GM21447 (cell line): ENCODE measurements at regions not wholly inside any gene's neighbourhood (a gene's known extent, or its start where the extent isn't known, plus 50 kb on each side); places are given as distances from the start of the nearest gene placed in this dataset.
"Not testable (repeated sequence)": the region's sequence is repeated elsewhere in the genome, so short reads cannot be mapped to it uniquely, and the experiment has no call there.

Source experiments
- ATAC-seq: cut with Tn5 transposase; IDR thresholded peaks from one replicate; pipeline ENCODE4 v1.9.1; 2021; ENCODE audit not compliant: unreplicated experiment

- ATAC-seq: no peak
Observed at GRCh38 chr1:25134801-25135461, 97.4 kb downstream of the SYF2 start.

DNA sequence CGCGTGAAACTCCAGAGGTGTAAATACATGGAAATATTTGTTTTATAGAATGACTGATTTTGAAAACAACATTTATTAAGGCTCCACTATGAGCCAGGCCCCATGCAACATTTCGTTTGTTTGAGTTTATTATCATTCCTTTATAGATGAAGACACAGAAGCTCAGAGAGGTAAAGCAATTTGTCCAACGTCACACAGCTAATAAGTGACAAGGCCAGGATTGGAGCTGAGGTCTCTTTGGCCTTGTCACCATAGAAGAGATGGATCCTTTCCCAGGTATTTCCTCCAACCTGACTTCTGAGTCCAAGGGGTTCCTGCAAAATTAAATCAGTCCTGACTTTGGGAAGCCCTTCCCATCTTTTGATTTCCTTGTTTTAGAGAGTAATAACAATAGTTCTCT, 98.0 kb downstream of the SYF2 start:
- no peak for ATAC-seq

DNA sequence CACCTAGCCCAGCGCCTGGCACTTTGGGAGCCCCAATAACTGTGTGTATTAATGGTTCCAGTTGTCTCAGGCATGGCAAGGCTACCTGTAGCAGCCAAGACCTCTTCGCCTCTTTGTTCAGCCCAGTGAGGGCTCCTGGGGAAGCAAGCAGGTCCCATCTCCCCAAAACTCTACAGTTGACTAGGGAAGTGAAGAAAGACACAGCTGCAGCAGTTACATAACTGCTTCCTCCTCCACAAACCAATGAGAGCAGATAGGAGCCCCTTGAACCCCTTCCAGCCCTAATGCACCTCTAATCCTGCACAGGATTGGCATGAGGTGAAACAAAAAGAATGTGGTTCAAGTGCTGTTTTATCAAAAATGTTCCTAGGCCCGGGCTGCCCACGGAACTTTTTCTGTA, 100.5 kb downstream of the SYF2 start:
- no peak for ATAC-seq

- no peak for ATAC-seq
Observed at GRCh38 chr1:25130895-25131294, 101.4 kb downstream of the SYF2 start.

DNA sequence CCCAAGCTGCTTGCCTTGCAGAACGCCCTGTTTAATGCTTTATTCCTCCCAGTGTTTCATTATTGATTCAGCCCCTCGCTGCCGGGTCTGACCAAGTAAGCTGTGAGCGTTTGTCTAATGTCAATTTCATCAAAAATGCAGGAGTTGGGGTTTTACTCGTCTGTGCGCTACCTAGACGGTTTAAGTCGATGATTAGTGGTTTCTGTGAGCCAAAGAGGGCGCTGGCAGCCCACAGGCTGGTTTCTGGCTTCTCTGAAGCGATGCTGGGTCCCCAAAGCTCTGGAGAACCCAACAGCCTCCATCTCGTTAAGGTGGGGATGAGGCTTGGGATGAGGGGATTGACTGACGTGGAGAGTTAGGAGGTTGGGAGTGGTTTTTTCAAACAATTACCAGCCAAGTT, 102.9 kb downstream of the SYF2 start:
- ATAC-seq: no peak

- peak; percentile 58 for ATAC-seq
Observed at GRCh38 chr1:25128121-25128621, 104.1 kb downstream of the SYF2 start.

DNA sequence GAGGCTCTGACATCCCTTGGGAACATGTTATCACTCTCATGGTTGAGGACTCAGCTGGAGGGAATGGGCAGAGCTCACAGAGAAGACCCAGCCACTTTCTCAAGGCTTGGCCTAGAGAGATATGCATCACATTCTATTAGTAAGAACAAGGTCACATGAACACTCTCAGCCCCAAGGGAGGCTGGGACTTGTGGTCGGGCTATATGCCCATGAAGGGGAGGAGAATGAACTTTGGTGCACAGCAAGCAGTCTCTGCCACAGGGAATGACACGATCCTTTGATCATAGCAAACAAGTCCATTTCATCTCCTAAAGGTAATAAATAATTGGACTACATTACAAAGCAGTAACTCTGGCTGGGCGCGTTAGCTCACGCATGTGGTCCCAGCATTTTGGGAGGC, 105.7 kb downstream of the SYF2 start:
- no peak for ATAC-seq

- no peak for ATAC-seq
Observed at GRCh38 chr1:25123551-25123950, 108.8 kb downstream of the SYF2 start.

- no peak for ATAC-seq
Observed at GRCh38 chr1:25122747-25123146, 109.6 kb downstream of the SYF2 start.

DNA sequence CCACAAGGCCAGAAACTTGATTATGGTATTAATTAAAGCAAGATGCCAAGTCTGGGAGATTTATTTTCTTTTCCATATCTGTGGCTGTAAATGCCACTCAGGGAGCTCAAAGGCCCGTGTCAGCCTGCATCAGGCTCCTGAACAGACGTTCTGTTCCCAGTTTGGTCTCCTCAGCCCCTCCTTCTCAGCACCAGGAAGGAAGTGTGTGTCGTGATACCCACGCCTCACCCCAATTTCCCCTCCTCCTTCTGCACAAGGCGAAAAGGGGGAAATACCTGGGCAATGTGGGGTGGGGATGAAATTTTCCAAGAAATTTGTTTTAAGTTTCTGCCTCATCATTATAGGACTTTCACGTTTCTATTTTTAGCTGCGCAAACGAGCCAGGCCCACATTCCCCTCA, 112.0 kb downstream of the SYF2 start:
- ATAC-seq: no peak

DNA sequence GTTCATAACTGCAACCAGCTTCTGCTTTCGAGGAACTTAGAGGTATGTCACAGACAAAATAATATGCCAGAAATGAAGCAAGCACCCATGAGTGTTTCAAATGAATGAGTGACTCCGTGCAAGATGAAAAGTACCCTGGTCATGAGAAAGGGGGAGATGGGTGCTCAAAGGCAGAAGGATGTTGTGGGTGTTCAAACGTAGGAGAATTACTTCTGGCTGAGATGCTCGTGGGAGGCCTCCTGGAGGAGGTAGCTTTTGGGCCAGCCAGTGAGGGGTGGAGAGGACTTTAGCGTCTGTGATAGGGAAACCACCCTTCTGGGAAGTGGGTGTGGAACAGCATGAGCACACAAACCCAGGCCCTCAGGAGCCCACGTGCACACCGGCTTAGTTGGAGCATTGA, 113.8 kb downstream of the SYF2 start:
- ATAC-seq: no peak

GRCh38 chr1:25117233-25117823, 115.0 kb downstream of the SYF2 start:
- ATAC-seq: no peak

DNA sequence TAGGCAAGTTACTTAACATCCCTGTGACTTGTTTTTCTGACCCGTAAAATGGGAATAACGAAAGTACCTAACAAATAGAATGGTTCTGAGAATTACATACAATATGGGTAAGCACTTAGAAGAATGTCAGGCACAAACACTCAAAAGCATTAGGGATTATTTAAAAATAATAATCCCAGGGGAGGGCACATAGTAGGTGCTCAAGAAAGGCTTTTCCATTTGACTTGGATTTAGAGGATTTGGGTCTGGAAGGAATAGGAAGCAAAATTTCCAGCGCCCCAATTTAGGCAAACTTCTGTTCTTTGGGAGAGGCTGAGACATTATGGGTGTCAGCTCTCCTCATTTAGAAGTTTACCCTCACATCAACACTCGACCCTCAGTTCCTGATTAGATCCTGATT, 115.5 kb downstream of the SYF2 start:
- ATAC-seq: no peak

- ATAC-seq: not testable (repeated sequence)
Observed at GRCh38 chr1:25116117-25116516, 116.2 kb downstream of the SYF2 start.

GRCh38 chr1:25113731-25114130, 118.6 kb downstream of the SYF2 start:
- ATAC-seq: no peak

GRCh38 chr1:25113086-25113485, 119.2 kb downstream of the SYF2 start:
- ATAC-seq: no peak

GRCh38 chr1:25112400-25112799, 119.9 kb downstream of the SYF2 start:
- ATAC-seq: no peak

DNA sequence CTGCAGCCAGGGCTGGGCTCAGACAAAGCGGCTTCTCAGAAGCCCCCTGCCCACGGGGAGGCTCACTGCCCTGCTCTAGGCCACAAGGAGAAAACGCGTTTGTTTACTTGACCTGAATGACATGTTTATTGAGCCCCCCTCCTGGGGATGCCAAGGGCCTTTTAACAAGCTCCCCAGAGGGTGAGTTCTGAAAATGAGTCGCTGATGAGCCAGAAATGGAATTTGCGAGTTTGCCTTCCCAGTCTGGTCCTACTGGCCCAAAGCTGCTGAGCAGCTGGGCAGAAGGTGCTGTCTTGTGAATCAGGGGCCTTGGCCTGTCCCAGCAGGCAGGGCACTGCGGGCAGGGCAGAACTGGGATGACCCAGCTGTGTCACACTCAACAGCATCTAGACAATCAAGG, 120.6 kb downstream of the SYF2 start:
- ATAC-seq: no peak

DNA sequence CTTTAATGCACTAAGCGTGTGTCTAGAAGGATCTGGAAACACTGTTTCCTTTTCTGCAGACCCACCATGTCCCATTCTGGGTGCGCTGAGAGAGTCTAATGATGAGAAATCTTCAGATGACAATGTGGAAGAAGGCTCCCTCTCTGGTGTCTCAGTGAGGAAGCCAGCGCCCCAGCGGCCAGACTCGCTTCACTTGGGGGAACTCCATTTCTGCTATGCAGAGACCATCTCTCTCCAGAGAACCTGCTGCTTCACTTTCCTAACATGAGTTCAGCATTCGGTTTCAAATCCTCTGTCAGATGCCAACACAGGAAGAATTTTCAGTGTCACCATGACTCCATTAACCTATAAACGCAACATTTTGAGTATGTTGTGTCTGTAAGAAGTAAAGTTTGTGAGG, 121.8 kb downstream of the SYF2 start:
- no peak for ATAC-seq

DNA sequence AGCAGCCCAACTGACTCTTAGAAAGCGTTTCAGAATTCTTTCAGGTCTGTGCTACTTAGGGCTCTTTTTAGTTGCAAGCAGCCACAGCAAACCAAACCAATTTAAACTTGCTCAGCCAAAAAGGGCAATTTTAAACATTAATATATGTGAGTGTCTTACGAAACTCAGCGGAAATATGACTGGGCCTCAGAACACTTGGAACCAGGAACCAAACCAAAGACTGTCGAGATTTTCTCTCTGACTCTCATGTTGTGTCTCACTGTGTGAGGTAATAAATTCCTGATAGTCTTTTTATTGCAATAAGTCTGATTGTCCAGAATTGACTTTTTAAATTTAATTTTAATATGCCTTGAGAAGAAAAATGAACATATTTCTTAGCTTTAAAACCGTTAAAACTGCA, 122.3 kb downstream of the SYF2 start:
- ATAC-seq: no peak

DNA sequence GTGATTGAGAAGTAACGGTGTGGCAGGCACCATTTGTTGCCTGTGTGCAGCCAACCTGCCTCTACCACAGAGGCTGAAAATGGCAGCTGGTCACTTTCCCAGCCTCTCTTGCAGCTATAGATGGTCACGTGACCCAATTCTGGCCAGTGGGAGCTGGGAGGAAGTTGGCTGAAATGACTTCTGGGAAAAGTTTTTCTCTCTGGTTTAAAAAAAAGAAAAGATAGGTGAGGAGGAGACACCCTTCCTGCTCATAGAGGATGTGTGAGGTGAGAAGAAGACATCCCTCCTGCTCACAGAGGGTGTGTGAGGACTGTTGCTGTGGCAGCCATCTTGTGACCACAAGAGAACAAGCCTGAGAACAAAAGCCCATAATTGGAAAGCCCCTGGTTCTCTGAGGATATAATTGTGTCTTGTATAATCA, 122.8 kb downstream of the SYF2 start:
- ATAC-seq: no peak

- ATAC-seq: no peak
Observed at GRCh38 chr1:25107643-25108010, 124.7 kb downstream of the SYF2 start.
